GM23338 (cell line): ENCODE measurements at regions not wholly inside any gene's neighbourhood (a gene's known extent, or its start where the extent isn't known, plus 50 kb on each side); places are given as distances from the start of the nearest gene placed in this dataset.

Experiments
- ATAC-seq: fragments of 200-7000 bp; cut with Tn5 transposase; 3 replicates; pipeline ENCODE4 v1.9.1; 2020
- DNase-seq: peaks from one replicate; pipeline ENCODE4 v3.0.0-alpha.2; 2015; ENCODE audit warnings: low spot score
- H2AFZ ChIP-seq: fragments of 200-600 bp; sonication (generic); 2 replicates; pipeline ENCODE4 v1.8.0; 2016; ENCODE audit warnings: antibody characterized with exemption, mild to moderate bottlenecking, moderate library complexity
- H3F3A ChIP-seq: fragments of 200-600 bp; sonication (generic); replicated peaks from 2 replicates; pipeline ENCODE4 v1.8.0; 2017; ENCODE audit warnings: antibody characterized with exemption, mixed run types, low read depth
- H3K27ac ChIP-seq: fragments of 200-600 bp; sonication (generic); 2 replicates; pipeline ENCODE4 v1.6.1; 2016; ENCODE audit warnings: low read depth
- H3K27me3 ChIP-seq: fragments of 200-600 bp; sonication (generic); 2 replicates; pipeline ENCODE4 v1.8.0; 2016; ENCODE audit warnings: mild to moderate bottlenecking, mixed run types, moderate library complexity; ENCODE audit not compliant: insufficient read depth
- H3K36me3 ChIP-seq: fragments of 200-600 bp; sonication (generic); 2 replicates; pipeline ENCODE4 v1.8.0; 2016; ENCODE audit warnings: mild to moderate bottlenecking; ENCODE audit not compliant: insufficient read depth
- H3K4me1 ChIP-seq: fragments of 200-600 bp; sonication (generic); 2 replicates; pipeline ENCODE4 v1.8.0; 2016; ENCODE audit warnings: mild to moderate bottlenecking, moderate library complexity; ENCODE audit not compliant: insufficient read depth
- H3K4me2 ChIP-seq: fragments of 200-600 bp; sonication (generic); 2 replicates; pipeline ENCODE4 v1.7.1; 2017; ENCODE audit warnings: mixed run types
- H3K4me3 ChIP-seq: fragments of 200-600 bp; sonication (generic); 2 replicates; pipeline ENCODE4 v1.6.1; 2016; ENCODE audit warnings: mixed run types
- H3K79me2 ChIP-seq: fragments of 200-600 bp; sonication (generic); replicated peaks from 2 replicates; pipeline ENCODE4 v1.8.0; 2017; ENCODE audit warnings: mild to moderate bottlenecking; ENCODE audit not compliant: insufficient read depth
- H3K9me2 ChIP-seq: fragments of 200-600 bp; sonication (generic); 2 replicates; pipeline ENCODE4 v1.8.0; 2017; ENCODE audit not compliant: insufficient read depth
- H4K20me1 ChIP-seq: fragments of 200-600 bp; sonication (generic); replicated peaks from 2 replicates; pipeline ENCODE4 v1.8.0; 2017; ENCODE audit warnings: mild to moderate bottlenecking; ENCODE audit not compliant: insufficient read depth
- H3K27ac Mint-ChIP-seq: 2 replicates; pipeline ENCODE4 v1.8.0; 2020; ENCODE audit warnings: inconsistent platforms, mild to moderate bottlenecking, moderate library complexity, mixed read lengths
- H3K27me3 Mint-ChIP-seq: 3 replicates; pipeline ENCODE4 v1.8.0; 2022; ENCODE audit warnings: low read depth, mild to moderate bottlenecking, moderate library complexity, mixed read lengths, inconsistent platforms; ENCODE audit not compliant: insufficient read depth, poor library complexity
- H3K36me3 Mint-ChIP-seq: 3 replicates; pipeline ENCODE4 v1.8.0; 2021; ENCODE audit warnings: low read depth, mild to moderate bottlenecking, inconsistent platforms, moderate library complexity, mixed read lengths
- H3K4me1 Mint-ChIP-seq: 3 replicates; pipeline ENCODE4 v1.8.0; 2020; ENCODE audit warnings: mild to moderate bottlenecking, inconsistent platforms, mixed read lengths
- H3K4me3 Mint-ChIP-seq: 3 replicates; pipeline ENCODE4 v1.8.0; 2021; ENCODE audit warnings: moderate library complexity, mild to moderate bottlenecking, inconsistent platforms, mixed read lengths
- H3K9me3 Mint-ChIP-seq: 3 replicates; pipeline ENCODE4 v1.8.0; 2020; ENCODE audit warnings: moderate library complexity, mild to moderate bottlenecking, inconsistent platforms, mixed read lengths
- EZH2 ChIP-seq: fragments of 200-600 bp; sonication (generic); IDR thresholded peaks from one replicate; pipeline ENCODE4 v1.8.0; 2017; ENCODE audit warnings: antibody characterized with exemption, mild to moderate bottlenecking, low read depth; ENCODE audit not compliant: unreplicated experiment
- NANOG ChIP-seq: IDR thresholded peaks from 2 replicates; pipeline ENCODE4 v1.6.1; 2016; ENCODE audit warnings: antibody characterized with exemption, borderline replicate concordance
- ZNF114 ChIP-seq: fragments of 250-450 bp; sonication (Bioruptor Pico); IDR thresholded peaks from 2 replicates; pipeline ENCODE4 v1.5.0; 2020; ENCODE audit warnings: mild to moderate bottlenecking, moderate library complexity
- ZNF331 ChIP-seq: fragments of 250-450 bp; sonication (Bioruptor Pico); IDR thresholded peaks from 2 replicates; pipeline ENCODE4 v1.5.0; 2020; ENCODE audit warnings: low read depth, mild to moderate bottlenecking, moderate library complexity
- ZNF462 ChIP-seq: fragments of 250-450 bp; sonication (Bioruptor Pico); IDR thresholded peaks from 2 replicates; pipeline ENCODE4 v1.5.0; 2020; ENCODE audit warnings: mild to moderate bottlenecking, moderate library complexity
- TF ChIP-seq, protein P1 (sequence below), 2 experiments: fragments of 200-600 bp in 1 of 2; sonication (generic) in 1 of 2; conservative IDR thresholded peaks; 2 replicates each; pipeline versions ENCODE4 v1.5.1 to v1.6.1; 2016 to 2017; ENCODE audit warnings: antibody characterized with exemption in 2 of 2, low read depth in 2 of 2, mild to moderate bottlenecking in 2 of 2, moderate library complexity in 1 of 2

DNA sequence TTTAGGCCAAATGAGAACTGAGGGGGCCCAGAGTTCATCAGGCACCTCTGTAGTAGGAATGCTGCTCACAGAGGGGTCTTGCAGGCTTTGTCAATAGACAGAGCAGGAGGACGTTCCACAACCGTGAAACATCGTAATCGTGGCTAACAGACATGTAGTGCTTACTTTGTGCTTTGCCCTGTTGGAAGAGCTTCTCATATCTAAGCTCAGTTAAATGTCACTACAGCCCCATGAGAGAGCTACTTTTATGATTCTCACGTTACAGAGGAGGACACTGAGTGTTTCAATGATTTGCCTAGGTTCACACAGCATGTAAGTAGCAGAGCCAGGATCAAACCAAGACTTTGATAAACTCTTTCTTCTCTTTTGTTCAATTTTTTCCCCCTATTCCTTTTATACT, 136.6 kb downstream of the MYCN start:
- ATAC-seq (no peak), DNase-seq (no peak)
- Histone ChIP-seq H3K4me1 (0 out of 2 replicates have a peak, but pooled peaks cover 7% of the 10 kb centered on the region), H3K4me3 (no peak overlapping the region), H3F3A (no peaks in the 10 kb centered on the region), H4K20me1 (no peaks in the 10 kb centered on the region), H3K27ac (no peak overlapping the region), H3K9me2 (0 out of 2 replicates have a peak, but pooled peaks cover 10% of the 10 kb centered on the region), H3K4me2 (no peak overlapping the region), H3K27me3 (no peaks in the 10 kb centered on the region), H2AFZ (no peak overlapping the region), H3K79me2 (no peaks in the 10 kb centered on the region), H3K36me3 (no peaks in the 10 kb centered on the region)
- Mint-ChIP-seq H3K27ac (no peak overlapping the region), H3K4me3 (no peak overlapping the region), H3K36me3 (peaks cover 4% of the 10 kb centered on the region; the same call in 2 of the 3 replicates), H3K27me3 (peaks cover 10% of the 10 kb centered on the region), H3K9me3 (peaks cover 3% of the 10 kb centered on the region; the same call in 2 of the 3 replicates), H3K4me1 (peaks cover 13% of the 10 kb centered on the region)
- TF ChIP-seq ZNF462 (CRISPR knock-in tag): no peak
- TF ChIP-seq NANOG: no peak
- TF ChIP-seq ZNF331 (CRISPR knock-in tag): no peak
- no peak for TF ChIP-seq EZH2
- TF ChIP-seq, protein P1, sequence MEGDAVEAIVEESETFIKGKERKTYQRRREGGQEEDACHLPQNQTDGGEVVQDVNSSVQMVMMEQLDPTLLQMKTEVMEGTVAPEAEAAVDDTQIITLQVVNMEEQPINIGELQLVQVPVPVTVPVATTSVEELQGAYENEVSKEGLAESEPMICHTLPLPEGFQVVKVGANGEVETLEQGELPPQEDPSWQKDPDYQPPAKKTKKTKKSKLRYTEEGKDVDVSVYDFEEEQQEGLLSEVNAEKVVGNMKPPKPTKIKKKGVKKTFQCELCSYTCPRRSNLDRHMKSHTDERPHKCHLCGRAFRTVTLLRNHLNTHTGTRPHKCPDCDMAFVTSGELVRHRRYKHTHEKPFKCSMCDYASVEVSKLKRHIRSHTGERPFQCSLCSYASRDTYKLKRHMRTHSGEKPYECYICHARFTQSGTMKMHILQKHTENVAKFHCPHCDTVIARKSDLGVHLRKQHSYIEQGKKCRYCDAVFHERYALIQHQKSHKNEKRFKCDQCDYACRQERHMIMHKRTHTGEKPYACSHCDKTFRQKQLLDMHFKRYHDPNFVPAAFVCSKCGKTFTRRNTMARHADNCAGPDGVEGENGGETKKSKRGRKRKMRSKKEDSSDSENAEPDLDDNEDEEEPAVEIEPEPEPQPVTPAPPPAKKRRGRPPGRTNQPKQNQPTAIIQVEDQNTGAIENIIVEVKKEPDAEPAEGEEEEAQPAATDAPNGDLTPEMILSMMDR (conservative IDR thresholded peaks at IDR 0.05; ENCODE audit: low read depth in 2 of 2): no peak
- no peak for TF ChIP-seq ZNF114
